HepG2 (cell line): ENCODE measurements at regions not wholly inside any gene's neighbourhood (a gene's known extent, or its start where the extent isn't known, plus 50 kb on each side); places are given as distances from the start of the nearest gene placed in this dataset.

Experiments
- ATAC-seq: fragments of 200-7000 bp; cut with Tn5 transposase; 3 replicates; pipeline ENCODE4 v1.9.1; 2020; ENCODE audit warnings: mild to moderate bottlenecking, moderate library complexity
- BruUV-seq: library from RNA; stranded (reverse); fragments of 400-500 nt; replicated peaks from 2 replicates; lab custom pipeline; 2021; lab: Mats Ljungman, UMichigan
- CTCF ChIA-PET: fragments of 300-600 bp; formaldehyde crosslinking; extraction: SDS; loops from one replicate; lab custom pipeline; 2021; ENCODE audit warnings: low total read pairs, inconsistent platforms, low intra/inter-chr PET ratio; lab: Yijun Ruan, JAX
- POLR2A ChIA-PET: fragments of 350-600 bp; sonication (Branson Sonifier 250); formaldehyde crosslinking; loops from one replicate; lab custom pipeline; 2020; ENCODE audit warnings: antibody characterized with exemption, inconsistent platforms; lab: Yijun Ruan, JAX
- DNase-seq: peaks from one replicate; pipeline ENCODE4 v3.0.0-alpha.2; 2015; ENCODE audit warnings: low spot score
- FAIRE-seq: peaks from 3 replicates; lab custom pipeline; 2011; peaks lifted over from hg19 to GRCh38; lab: Jason Lieb, UNC
- H2AFZ ChIP-seq: one replicate; pipeline ENCODE4 v1.6.1; 2011; ENCODE audit warnings: low read length, inconsistent platforms
- H3K27ac ChIP-seq: fragments of 300-600 bp; 3 replicates; pipeline ENCODE4 v1.8.0; 2011; ENCODE audit warnings: mixed run types, mild to moderate bottlenecking, mixed read lengths, low read length, inconsistent platforms; ENCODE audit not compliant: insufficient read depth; ENCODE audit errors: extremely low read length
- H3K27me3 ChIP-seq, 2 experiments: fragments of 200-600 bp in 1 of 2; 2 replicates in 1 of 2; 3 replicates in 1 of 2; pipeline versions ENCODE4 v1.6.0 to v1.8.0; 2011; ENCODE audit warnings: low read length in 2 of 2, mild to moderate bottlenecking in 2 of 2, moderate library complexity in 2 of 2, inconsistent platforms in 1 of 2; ENCODE audit not compliant: insufficient read depth in 2 of 2, control insufficient read depth in 1 of 2
- H3K36me3 ChIP-seq, 2 experiments: fragments of 200-600 bp in 1 of 2; replicated peaks in 1 of 2; 2 replicates in 1 of 2; 3 replicates in 1 of 2; pipeline versions ENCODE4 v1.5.1 to v1.8.0; 2011; ENCODE audit warnings: low read length in 2 of 2, inconsistent platforms in 1 of 2; ENCODE audit not compliant: insufficient read depth in 2 of 2, control insufficient read depth in 1 of 2
- H3K4me1 ChIP-seq: 2 replicates; pipeline ENCODE4 v1.5.1; 2012; ENCODE audit warnings: low read length, inconsistent platforms; ENCODE audit not compliant: insufficient read depth
- H3K4me2 ChIP-seq: 2 replicates; pipeline ENCODE4 v1.6.0; 2011; ENCODE audit warnings: low read depth, low read length, inconsistent platforms
- H3K4me3 ChIP-seq, 3 experiments: fragments of 200-600 bp in 1 of 3; sonication (generic), shearing (Covaris generic) in 1 of 3; replicated peaks in 1 of 3; 2 replicates each; pipeline ENCODE4 v1.5.1; 2011 to 2016; ENCODE audit warnings: low read length in 3 of 3, inconsistent platforms in 2 of 3, low read depth in 2 of 3, mild to moderate bottlenecking in 2 of 3, control low read depth in 1 of 3, mixed read lengths in 1 of 3; ENCODE audit not compliant: insufficient read depth in 1 of 3
- H3K79me2 ChIP-seq: one replicate; pipeline ENCODE4 v1.6.1; 2011; ENCODE audit warnings: low read length, inconsistent platforms; ENCODE audit not compliant: insufficient read depth
- H3K9ac ChIP-seq: 2 replicates; pipeline ENCODE4 v1.6.0; 2011; ENCODE audit warnings: mild to moderate bottlenecking, low read depth, low read length, inconsistent platforms; ENCODE audit not compliant: insufficient read depth
- H3K9me3 ChIP-seq: 2 replicates; pipeline ENCODE4 v1.5.1; 2012; ENCODE audit warnings: mild to moderate bottlenecking, low read length
- H4K20me1 ChIP-seq: 2 replicates; pipeline ENCODE4 v1.6.0; 2011; ENCODE audit warnings: inconsistent platforms, mild to moderate bottlenecking, low read length, moderate library complexity; ENCODE audit not compliant: insufficient read depth
- CHD2 ChIP-seq: IDR thresholded peaks from 2 replicates; pipeline ENCODE4 v1.6.1; 2011; ENCODE audit warnings: low read depth, low read length, improper control_type of control experiment
- CHD4 ChIP-seq: fragments of 200-600 bp; sonication (generic); IDR thresholded peaks from 2 replicates; pipeline ENCODE4 v1.7.0; 2017; ENCODE audit warnings: mild to moderate bottlenecking, low read length, borderline replicate concordance
- HOXA7 ChIP-seq: sonication (generic); formaldehyde crosslinking; IDR thresholded peaks from 2 replicates; pipeline ENCODE4 v1.8.1; 2022; ENCODE audit warnings: mild to moderate bottlenecking, missing genetic modification reagents, moderate library complexity
- SOX6 ChIP-seq, 2 experiments: fragments of 450-650 bp in 1 of 2; sonication (generic) in 1 of 2; formaldehyde crosslinking in 1 of 2; IDR thresholded peaks; 2 replicates each; pipeline versions ENCODE4 v1.4.0 to v1.6.1; 2017 to 2020; ENCODE audit warnings: antibody characterized with exemption in 1 of 2, mild to moderate bottlenecking in 1 of 2, missing genetic modification reagents in 1 of 2
- TBP ChIP-seq: sonication (generic); formaldehyde crosslinking; IDR thresholded peaks from 2 replicates; pipeline ENCODE4 v1.5.0; 2020; ENCODE audit warnings: missing genetic modification reagents
- ZNF619 ChIP-seq: sonication (generic); formaldehyde crosslinking; IDR thresholded peaks from 2 replicates; pipeline ENCODE4 v1.4.0; 2020; ENCODE audit warnings: mild to moderate bottlenecking, missing genetic modification reagents
- ZNF720 ChIP-seq: sonication (generic); formaldehyde crosslinking; IDR thresholded peaks from 2 replicates; pipeline ENCODE4 v1.4.0; 2020; ENCODE audit warnings: missing genetic modification reagents
- WGBS: methylation state at CpG from one replicate; pipeline ENCODE4 v1.1.6; 2017; ENCODE audit warnings: low lambda C conversion rate; 5-methylcytosine and 5-hydroxymethylcytosine counted together
- in situ Hi-C: cut with HindIII; loops from 2 replicates; pipeline ENCODE4 v1.10.0; 2017; ENCODE audit warnings: low pct_unique_long_range_greater_than_20kb; ENCODE audit not compliant: extremely low pct_ligation_motif_present
- intact Hi-C: fragments of 100-400 bp; cut with micrococcal nuclease; formaldehyde crosslinking; loops from one replicate; pipeline ENCODE4 v1.10.0; 2022; ENCODE audit not compliant: unreplicated experiment
- TF ChIP-seq, protein P1 (sequence below): sonication (generic); formaldehyde crosslinking; IDR thresholded peaks from 2 replicates; pipeline ENCODE4 v1.4.0; 2020; ENCODE audit warnings: mild to moderate bottlenecking, missing genetic modification reagents
- TF ChIP-seq, protein P2 (sequence below), 2 experiments: sonication (generic) in 1 of 2; formaldehyde crosslinking in 1 of 2; IDR thresholded peaks; 2 replicates each; pipeline versions ENCODE4 v1.5.1 to v1.6.1; 2011 to 2020; ENCODE audit warnings: borderline replicate concordance in 1 of 2, low read depth in 1 of 2, low read length in 1 of 2, mild to moderate bottlenecking in 1 of 2, missing genetic modification reagents in 1 of 2, moderate library complexity in 1 of 2
- TF ChIP-seq, protein P3 (sequence below): sonication (generic); formaldehyde crosslinking; IDR thresholded peaks from 2 replicates; pipeline ENCODE4 v1.4.0; 2020; ENCODE audit warnings: mild to moderate bottlenecking, missing genetic modification reagents, borderline replicate concordance

DNA sequence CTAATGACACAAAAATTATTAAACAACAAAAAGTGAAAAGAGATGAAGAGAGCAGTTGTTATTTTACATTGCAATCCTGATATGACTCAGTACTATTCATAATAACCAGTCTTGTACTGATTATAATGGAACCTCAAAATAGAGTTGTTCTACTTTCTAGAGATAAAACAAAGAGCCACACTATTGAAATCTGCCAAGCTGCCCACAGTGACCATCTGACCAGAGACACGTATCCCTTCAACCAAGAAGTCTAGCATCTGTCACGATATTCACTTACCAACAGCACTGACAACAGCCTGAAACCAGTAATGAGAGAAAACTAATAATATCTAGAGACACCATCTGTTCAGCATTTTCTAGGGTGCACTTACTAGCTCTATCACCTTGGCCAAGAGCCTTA, 466.7 kb downstream of the NKX6-1 start:
- no peak for ATAC-seq
- intact Hi-C loops (no loop called here), in situ Hi-C loops (no loop called here)
- WGBS: 0% methylated on average over 2 of the region's 2 CpGs
- Histone ChIP-seq H3K27ac (no peak overlapping the region), H3K4me1 (no peaks in the 10 kb centered on the region), H2AFZ (no peak overlapping the region), H3K4me2 (no peak overlapping the region), H3K9me3 (no peaks in the 10 kb centered on the region), H3K9ac (no peak overlapping the region), H4K20me1 (no peaks in the 10 kb centered on the region), H3K36me3 (no peaks in the 10 kb centered on the region), H3K27me3 (no peaks in the 10 kb centered on the region), H3K4me3 (no peak overlapping the region), H3K79me2 (no peaks in the 10 kb centered on the region)
- FAIRE-seq: no peak
- ChIA-PET POLR2A (no interaction called here), CTCF (no interaction called here)
- DNase-seq: no peak
- BruUV-seq: no TSS peak
- TF ChIP-seq, protein P1, sequence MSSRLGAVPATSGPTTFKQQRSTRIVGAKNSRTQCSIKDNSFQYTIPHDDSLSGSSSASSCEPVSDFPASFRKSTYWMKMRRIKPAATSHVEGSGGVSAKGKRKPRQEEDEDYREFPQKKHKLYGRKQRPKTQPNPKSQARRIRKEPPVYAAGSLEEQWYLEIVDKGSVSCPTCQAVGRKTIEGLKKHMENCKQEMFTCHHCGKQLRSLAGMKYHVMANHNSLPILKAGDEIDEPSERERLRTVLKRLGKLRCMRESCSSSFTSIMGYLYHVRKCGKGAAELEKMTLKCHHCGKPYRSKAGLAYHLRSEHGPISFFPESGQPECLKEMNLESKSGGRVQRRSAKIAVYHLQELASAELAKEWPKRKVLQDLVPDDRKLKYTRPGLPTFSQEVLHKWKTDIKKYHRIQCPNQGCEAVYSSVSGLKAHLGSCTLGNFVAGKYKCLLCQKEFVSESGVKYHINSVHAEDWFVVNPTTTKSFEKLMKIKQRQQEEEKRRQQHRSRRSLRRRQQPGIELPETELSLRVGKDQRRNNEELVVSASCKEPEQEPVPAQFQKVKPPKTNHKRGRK (CRISPR knock-in tag): no peak

DNA sequence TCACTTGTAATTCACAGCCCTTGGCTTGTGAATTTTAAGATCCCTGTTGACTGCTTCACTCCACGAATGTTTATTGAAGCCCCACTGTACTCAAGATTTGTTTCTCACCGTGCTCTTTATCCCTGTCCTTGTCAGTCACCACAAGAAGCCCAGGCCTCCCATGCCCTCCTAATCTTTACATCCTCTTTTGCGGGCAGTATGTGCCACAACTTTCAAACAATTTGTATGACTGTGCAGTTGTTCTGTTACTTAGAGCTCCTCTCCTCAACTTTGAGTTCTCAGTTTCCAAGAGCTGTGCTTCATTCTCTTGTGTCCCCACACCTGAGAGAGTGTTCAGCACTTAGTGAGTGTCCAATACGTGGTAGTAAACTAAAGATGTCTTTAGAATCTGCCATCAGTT, 467.7 kb downstream of the NKX6-1 start:
- Histone ChIP-seq H2AFZ (no peak overlapping the region), H3K27me3 (no peaks in the 10 kb centered on the region), H3K9ac (no peak overlapping the region), H3K9me3 (no peaks in the 10 kb centered on the region), H3K27ac (no peak overlapping the region), H3K79me2 (no peaks in the 10 kb centered on the region), H4K20me1 (no peaks in the 10 kb centered on the region), H3K4me2 (no peak overlapping the region), H3K4me3 (no peak overlapping the region), H3K4me1 (no peaks in the 10 kb centered on the region), H3K36me3 (no peaks in the 10 kb centered on the region)
- WGBS: 13% methylated on average over 4 of the region's 4 CpGs
- DNase-seq (no peak), ATAC-seq (no peak), FAIRE-seq (no peak)
- no TSS peak for BruUV-seq
- intact Hi-C loops: no loop called here
- CTCF ChIA-PET: no interaction called here
- in situ Hi-C loops: no loop called here
- POLR2A ChIA-PET: no interaction called here
- TF ChIP-seq ZNF720 (CRISPR knock-in tag): no peak
- no peak for TF ChIP-seq ZNF619 (CRISPR knock-in tag)
- TF ChIP-seq CHD4: no peak
- TF ChIP-seq, protein P2, sequence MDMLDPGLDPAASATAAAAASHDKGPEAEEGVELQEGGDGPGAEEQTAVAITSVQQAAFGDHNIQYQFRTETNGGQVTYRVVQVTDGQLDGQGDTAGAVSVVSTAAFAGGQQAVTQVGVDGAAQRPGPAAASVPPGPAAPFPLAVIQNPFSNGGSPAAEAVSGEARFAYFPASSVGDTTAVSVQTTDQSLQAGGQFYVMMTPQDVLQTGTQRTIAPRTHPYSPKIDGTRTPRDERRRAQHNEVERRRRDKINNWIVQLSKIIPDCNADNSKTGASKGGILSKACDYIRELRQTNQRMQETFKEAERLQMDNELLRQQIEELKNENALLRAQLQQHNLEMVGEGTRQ (IDR thresholded peaks at IDR 0.05; ENCODE audit: low read depth, low read length): no peak
- TF ChIP-seq, protein P2 (CRISPR knock-in tag; IDR thresholded peaks at IDR 0.05; ENCODE audit: borderline replicate concordance): no peak
- TF ChIP-seq CHD2: no peak
- TF ChIP-seq, protein P3, sequence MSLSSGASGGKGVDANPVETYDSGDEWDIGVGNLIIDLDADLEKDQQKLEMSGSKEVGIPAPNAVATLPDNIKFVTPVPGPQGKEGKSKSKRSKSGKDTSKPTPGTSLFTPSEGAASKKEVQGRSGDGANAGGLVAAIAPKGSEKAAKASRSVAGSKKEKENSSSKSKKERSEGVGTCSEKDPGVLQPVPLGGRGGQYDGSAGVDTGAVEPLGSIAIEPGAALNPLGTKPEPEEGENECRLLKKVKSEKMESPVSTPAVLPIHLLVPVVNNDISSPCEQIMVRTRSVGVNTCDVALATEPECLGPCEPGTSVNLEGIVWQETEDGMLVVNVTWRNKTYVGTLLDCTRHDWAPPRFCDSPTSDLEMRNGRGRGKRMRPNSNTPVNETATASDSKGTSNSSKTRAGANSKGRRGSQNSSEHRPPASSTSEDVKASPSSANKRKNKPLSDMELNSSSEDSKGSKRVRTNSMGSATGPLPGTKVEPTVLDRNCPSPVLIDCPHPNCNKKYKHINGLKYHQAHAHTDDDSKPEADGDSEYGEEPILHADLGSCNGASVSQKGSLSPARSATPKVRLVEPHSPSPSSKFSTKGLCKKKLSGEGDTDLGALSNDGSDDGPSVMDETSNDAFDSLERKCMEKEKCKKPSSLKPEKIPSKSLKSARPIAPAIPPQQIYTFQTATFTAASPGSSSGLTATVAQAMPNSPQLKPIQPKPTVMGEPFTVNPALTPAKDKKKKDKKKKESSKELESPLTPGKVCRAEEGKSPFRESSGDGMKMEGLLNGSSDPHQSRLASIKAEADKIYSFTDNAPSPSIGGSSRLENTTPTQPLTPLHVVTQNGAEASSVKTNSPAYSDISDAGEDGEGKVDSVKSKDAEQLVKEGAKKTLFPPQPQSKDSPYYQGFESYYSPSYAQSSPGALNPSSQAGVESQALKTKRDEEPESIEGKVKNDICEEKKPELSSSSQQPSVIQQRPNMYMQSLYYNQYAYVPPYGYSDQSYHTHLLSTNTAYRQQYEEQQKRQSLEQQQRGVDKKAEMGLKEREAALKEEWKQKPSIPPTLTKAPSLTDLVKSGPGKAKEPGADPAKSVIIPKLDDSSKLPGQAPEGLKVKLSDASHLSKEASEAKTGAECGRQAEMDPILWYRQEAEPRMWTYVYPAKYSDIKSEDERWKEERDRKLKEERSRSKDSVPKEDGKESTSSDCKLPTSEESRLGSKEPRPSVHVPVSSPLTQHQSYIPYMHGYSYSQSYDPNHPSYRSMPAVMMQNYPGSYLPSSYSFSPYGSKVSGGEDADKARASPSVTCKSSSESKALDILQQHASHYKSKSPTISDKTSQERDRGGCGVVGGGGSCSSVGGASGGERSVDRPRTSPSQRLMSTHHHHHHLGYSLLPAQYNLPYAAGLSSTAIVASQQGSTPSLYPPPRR (CRISPR knock-in tag): no peak
- TF ChIP-seq TBP (CRISPR knock-in tag): no peak
- TF ChIP-seq SOX6 (IDR thresholded peaks at IDR 0.05): no peak
- TF ChIP-seq SOX6 (CRISPR knock-in tag; IDR thresholded peaks at IDR 0.05): no peak
- TF ChIP-seq HOXA7 (CRISPR knock-in tag): no peak
